NCI-H1092 treated with DMSO at 0.1 percent for 48 hours (cell line): ENCODE measurements at regions not wholly inside any gene's neighbourhood (a gene's known extent, or its start where the extent isn't known, plus 50 kb on each side); places are given as distances from the start of the nearest gene placed in this dataset.

Experiments
- DNase-seq: peaks from one replicate; lab custom pipeline; 2025; lab: John Stamatoyannopoulos, UW

GRCh38 chr3:53949541-53949940 lies 57.9 kb upstream of the SELENOK start:
- DNase-seq = peak; percentile 11

- DNase-seq = no peak
Measured at GRCh38 chr3:53948174-53948573, 56.5 kb upstream of the SELENOK start.

- DNase-seq = no peak
Measured at GRCh38 chr3:53944028-53944427, 52.4 kb upstream of the SELENOK start.

- DNase-seq = peak; percentile 35
Measured at GRCh38 chr3:53941950-53942349, 50.3 kb upstream of the SELENOK start.
